KMS-11 (cell line): ENCODE measurements at regions not wholly inside any gene's neighbourhood (a gene's known extent, or its start where the extent isn't known, plus 50 kb on each side); places are given as distances from the start of the nearest gene placed in this dataset.

Experiments used
- H2AFZ ChIP-seq: fragments of 200-600 bp; sonication (generic); 2 replicates; pipeline ENCODE4 v1.6.1; 2016; ENCODE audit warnings: antibody characterized with exemption, mixed run types, low read depth
- H3K27ac ChIP-seq: fragments of 200-600 bp; sonication (generic); 2 replicates; pipeline ENCODE4 v1.6.1; 2016; ENCODE audit warnings: mild to moderate bottlenecking, mixed run types
- H3K27me3 ChIP-seq: fragments of 200-600 bp; sonication (generic); 2 replicates; pipeline ENCODE4 v1.6.1; 2017; ENCODE audit warnings: mild to moderate bottlenecking, low read depth, mixed run types, moderate library complexity; ENCODE audit not compliant: insufficient read depth
- H3K36me3 ChIP-seq: fragments of 200-600 bp; sonication (generic); 2 replicates; pipeline ENCODE4 v1.6.1; 2017; ENCODE audit warnings: mild to moderate bottlenecking, mixed run types; ENCODE audit not compliant: insufficient read depth
- H3K4me1 ChIP-seq: fragments of 200-600 bp; sonication (generic); 2 replicates; pipeline ENCODE4 v1.6.1; 2016; ENCODE audit warnings: mild to moderate bottlenecking, low read depth, mixed run types; ENCODE audit not compliant: poor library complexity, severe bottlenecking
- H3K4me2 ChIP-seq: fragments of 200-600 bp; sonication (generic); 2 replicates; pipeline ENCODE4 v1.7.0; 2016; ENCODE audit warnings: mild to moderate bottlenecking, mixed run types
- H3K4me3 ChIP-seq: fragments of 200-600 bp; sonication (generic); IDR thresholded peaks from 2 replicates; pipeline ENCODE4 v1.6.1; 2017; ENCODE audit warnings: low read depth, low read length, mixed read lengths; ENCODE audit not compliant: insufficient read depth
- H3K79me2 ChIP-seq: fragments of 200-600 bp; sonication (generic); 2 replicates; pipeline ENCODE4 v1.6.1; 2016; ENCODE audit warnings: low read depth, mixed run types; ENCODE audit not compliant: insufficient read depth
- H3K9ac ChIP-seq: fragments of 200-600 bp; sonication (generic); 2 replicates; pipeline ENCODE4 v1.6.1; 2016; ENCODE audit warnings: mild to moderate bottlenecking, mixed run types
- H4K20me1 ChIP-seq: fragments of 200-600 bp; sonication (generic); 2 replicates; pipeline ENCODE4 v1.6.1; 2016; ENCODE audit warnings: mild to moderate bottlenecking, mixed run types; ENCODE audit not compliant: insufficient read depth
- CTCF ChIP-seq: fragments of 200-600 bp; sonication (generic); conservative IDR thresholded peaks from 2 replicates; pipeline ENCODE4 v1.6.1; 2017; ENCODE audit warnings: low read depth, mild to moderate bottlenecking, antibody characterized with exemption, low read length, moderate library complexity, mixed read lengths

GRCh38 chr13:84393981-84394625, 511.8 kb upstream of the SLITRK1 start:
- H3K9ac ChIP-seq: no peak overlapping the region
- no peaks in the 10 kb centered on the region for H3K4me1 ChIP-seq
- H3K4me3 ChIP-seq: no peak overlapping the region
- no peak overlapping the region for H2AFZ ChIP-seq
- H3K27ac ChIP-seq: no peak overlapping the region
- H4K20me1 ChIP-seq: no peaks in the 10 kb centered on the region
- no peaks in the 10 kb centered on the region for H3K27me3 ChIP-seq
- no peak for TF ChIP-seq CTCF
- no peak overlapping the region for H3K4me2 ChIP-seq
- no peaks in the 10 kb centered on the region for H3K79me2 ChIP-seq
- H3K36me3 ChIP-seq: no peaks in the 10 kb centered on the region

- TF ChIP-seq CTCF: no peak
- Histone ChIP-seq H3K27me3 (no peaks in the 10 kb centered on the region), H4K20me1 (no peaks in the 10 kb centered on the region), H3K9ac (no peak overlapping the region), H3K36me3 (no peaks in the 10 kb centered on the region), H3K4me3 (no peak overlapping the region), H3K79me2 (no peaks in the 10 kb centered on the region), H3K27ac (no peak overlapping the region), H3K4me1 (no peaks in the 10 kb centered on the region), H3K4me2 (no peak overlapping the region), H2AFZ (no peak overlapping the region)
These were observed 498.6 kb upstream of the SLITRK1 start for GRCh38 chr13:84380866-84381265.

- no peak overlapping the region for H3K4me2 ChIP-seq
- no peaks in the 10 kb centered on the region for H4K20me1 ChIP-seq
- H3K36me3 ChIP-seq: no peaks in the 10 kb centered on the region
- no peaks in the 10 kb centered on the region for H3K27me3 ChIP-seq
- H3K79me2 ChIP-seq: no peaks in the 10 kb centered on the region
- no peak overlapping the region for H3K4me3 ChIP-seq
- no peak overlapping the region for H3K27ac ChIP-seq
- no peak overlapping the region for H3K9ac ChIP-seq
- no peak overlapping the region for H2AFZ ChIP-seq
- no peak for TF ChIP-seq CTCF
- no peaks in the 10 kb centered on the region for H3K4me1 ChIP-seq
These were observed 494.8 kb upstream of the SLITRK1 start for GRCh38 chr13:84377106-84377505.

- no peak overlapping the region for H3K4me2 ChIP-seq
- no peaks in the 10 kb centered on the region for H3K27me3 ChIP-seq
- H3K36me3 ChIP-seq: no peaks in the 10 kb centered on the region
- no peaks in the 10 kb centered on the region for H3K79me2 ChIP-seq
- H4K20me1 ChIP-seq: no peaks in the 10 kb centered on the region
- no peak overlapping the region for H2AFZ ChIP-seq
- no peaks in the 10 kb centered on the region for H3K4me1 ChIP-seq
- H3K27ac ChIP-seq: no peak overlapping the region
- H3K9ac ChIP-seq: no peak overlapping the region
- TF ChIP-seq CTCF: no peak
- H3K4me3 ChIP-seq: no peak overlapping the region
These were observed 484.2 kb upstream of the SLITRK1 start for GRCh38 chr13:84366506-84366905.
